HG02973 (cell line): ENCODE measurements at regions not wholly inside any gene's neighbourhood (a gene's known extent, or its start where the extent isn't known, plus 50 kb on each side); places are given as distances from the start of the nearest gene placed in this dataset.
"Not testable (repeated sequence)": the region's sequence is repeated elsewhere in the genome, so short reads cannot be mapped to it uniquely, and the experiment has no call there.

Experiments used
- ATAC-seq: cut with Tn5 transposase; IDR thresholded peaks from one replicate; pipeline ENCODE4 v1.9.1; 2021; ENCODE audit warnings: moderate library complexity; ENCODE audit not compliant: unreplicated experiment

GRCh38 chr1:90864681-90865080 is 147.6 kb upstream of the BARHL2 start:
- ATAC-seq, result no peak

DNA sequence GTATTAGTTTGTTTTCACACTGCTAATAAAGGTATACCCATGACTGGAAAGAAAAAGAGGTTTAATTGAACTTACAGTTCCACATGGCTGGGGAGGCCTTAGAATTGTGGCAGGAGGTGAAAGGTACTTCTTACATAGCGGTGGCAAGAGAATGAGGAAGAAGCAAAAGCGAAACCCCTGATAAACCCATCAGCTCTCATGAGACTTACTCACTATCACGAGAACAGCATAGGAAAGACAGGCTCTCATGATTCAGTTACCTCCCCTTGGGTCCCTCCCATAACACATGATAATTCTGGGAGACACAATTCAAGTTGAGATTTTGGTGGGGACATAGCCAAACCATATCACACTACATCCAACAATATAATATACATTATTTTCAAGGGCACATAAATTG is 145.7 kb upstream of the BARHL2 start:
- no peak for ATAC-seq

DNA sequence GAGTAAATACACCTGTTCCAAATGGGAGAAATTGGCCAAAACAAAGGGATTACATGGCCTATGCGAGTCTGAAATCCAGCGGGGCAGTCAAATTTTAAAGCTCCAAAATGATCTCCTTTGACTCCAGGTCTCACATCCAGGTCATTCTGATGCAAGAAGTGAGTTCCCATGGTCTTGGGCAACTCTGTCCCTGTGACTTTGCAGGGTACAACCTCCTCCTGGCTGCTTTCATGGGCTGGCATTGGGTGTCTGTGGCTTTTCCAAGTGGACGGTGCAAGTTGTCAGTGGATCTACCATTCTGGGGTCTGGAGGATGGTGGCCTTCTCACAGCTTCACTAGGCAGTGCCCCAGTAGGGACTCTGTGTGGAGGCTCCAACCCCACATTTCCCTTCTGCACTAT is 144.3 kb upstream of the BARHL2 start:
- ATAC-seq, result not testable (repeated sequence)

GRCh38 chr1:90856463-90857007 is 139.4 kb upstream of the BARHL2 start:
- no peak for ATAC-seq

DNA sequence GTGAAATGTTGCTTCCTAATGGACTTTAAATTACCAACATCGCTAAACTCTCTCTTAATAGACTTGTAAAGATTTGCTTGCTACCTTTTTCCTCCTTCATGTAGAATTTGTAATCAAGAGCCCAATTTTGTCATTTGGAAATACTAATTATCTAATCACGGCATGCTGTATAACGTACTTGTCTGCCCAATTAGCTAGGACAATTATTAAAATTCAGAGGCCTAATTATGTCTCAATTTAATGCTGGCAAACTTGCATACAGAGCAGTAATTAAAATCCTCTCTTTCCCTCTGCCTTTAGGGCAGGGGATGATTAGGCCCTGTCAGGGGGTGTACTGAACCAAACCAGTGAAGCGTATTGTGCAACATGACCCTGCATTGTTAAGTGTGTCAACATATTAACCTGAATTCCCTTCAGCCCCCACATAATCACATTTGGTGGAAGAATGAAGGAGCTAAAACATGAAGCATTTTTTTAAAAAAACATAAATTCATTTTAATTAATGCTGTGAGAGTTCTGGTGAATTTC is 137.4 kb upstream of the BARHL2 start:
- ATAC-seq, result no peak

DNA sequence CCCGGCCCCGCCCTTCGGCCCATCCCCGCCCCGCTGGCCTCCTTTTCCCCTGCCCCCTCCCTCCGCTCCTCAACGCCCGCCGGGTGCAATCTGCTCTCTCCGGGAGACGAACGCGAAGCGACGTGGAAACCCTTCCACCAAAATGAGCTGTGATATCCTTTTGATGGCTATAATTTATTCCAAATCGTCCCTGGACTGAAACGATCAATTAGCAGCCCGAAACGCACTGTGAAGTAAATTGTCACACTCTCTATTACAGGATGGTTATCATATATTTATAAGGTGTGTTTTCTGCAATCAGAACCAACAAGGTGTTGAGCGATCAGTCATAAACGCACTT is 134.6 kb upstream of the BARHL2 start:
- no peak for ATAC-seq

GRCh38 chr1:90850898-90851710 is 134.0 kb upstream of the BARHL2 start:
- peak; percentile 99 for ATAC-seq

DNA sequence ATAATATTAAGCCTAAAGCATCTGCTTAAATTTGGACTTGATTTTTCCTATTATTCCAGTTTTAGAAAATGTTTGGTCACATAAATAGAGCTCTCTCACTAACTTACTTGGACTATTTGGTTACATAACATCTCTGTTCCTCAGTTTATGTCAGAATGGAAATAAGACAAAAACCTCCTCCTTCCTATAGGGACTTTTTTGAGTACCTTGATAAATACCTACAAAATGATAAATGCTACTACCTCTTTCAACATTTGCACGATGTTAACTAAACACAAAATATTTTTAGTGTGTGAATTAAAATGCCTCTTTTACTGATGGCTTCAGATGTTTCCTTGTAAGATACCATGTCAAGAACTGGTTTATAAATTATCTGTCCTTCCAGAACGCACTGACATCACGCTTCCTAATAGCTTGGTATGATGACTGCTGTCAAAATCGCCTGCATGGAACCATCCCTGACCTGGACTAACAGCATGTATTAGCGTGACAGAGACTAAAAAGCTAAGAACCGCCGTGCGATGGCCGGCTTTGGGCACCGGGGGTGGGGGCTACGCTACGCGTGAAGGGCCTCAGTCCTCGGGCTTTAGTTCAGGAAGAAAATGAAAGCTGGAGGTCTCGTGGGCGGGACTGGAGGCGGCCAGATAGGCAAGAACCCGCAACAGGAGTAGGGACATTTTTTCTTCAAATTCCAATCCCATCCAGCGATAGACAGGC is 133.2 kb upstream of the BARHL2 start:
- ATAC-seq, result no peak

- no peak for ATAC-seq
Measured at GRCh38 chr1:90841473-90841872, 124.4 kb upstream of the BARHL2 start.

- no peak for ATAC-seq
Measured at GRCh38 chr1:90840352-90840751, 123.2 kb upstream of the BARHL2 start.

DNA sequence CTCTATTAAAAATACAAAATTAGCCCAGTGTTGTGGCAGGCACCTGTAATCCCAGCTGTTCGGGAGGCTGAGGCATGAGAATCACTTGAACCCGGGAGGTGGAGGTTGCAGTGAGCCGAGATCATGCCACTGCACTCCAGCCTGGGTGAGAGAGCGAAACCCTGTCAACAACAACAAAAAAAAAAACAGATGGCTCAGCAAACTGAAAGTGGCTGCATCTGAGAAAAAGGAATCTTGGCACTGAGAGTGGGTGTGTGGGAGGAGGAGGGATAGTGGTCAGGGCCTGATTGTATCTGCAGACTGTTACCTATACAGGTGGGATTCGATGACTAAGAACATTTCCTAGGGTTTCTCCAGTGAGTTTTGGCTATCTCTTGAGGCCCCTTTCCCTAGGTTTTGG is 122.2 kb upstream of the BARHL2 start:
- ATAC-seq, result no peak

DNA sequence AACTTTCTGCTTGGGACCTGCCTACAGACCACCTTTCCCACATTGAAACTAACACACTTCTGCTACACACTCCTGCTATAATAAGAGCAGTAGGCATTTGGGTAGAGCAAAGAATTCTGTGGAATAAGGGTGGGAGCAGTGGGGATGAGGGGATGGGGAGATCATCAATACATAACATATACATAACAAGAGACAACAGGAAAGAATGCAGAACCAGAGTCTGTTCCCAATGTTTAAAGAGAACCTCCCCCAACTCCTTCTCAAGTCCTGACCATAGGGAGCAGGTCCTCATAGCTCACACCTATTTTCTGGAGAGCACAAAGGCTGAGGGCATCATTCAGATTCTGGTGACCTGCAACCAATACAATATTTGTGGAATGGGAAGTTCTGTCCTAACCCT is 121.6 kb upstream of the BARHL2 start:
- no peak for ATAC-seq

GRCh38 chr1:90837420-90837819 is 120.3 kb upstream of the BARHL2 start:
- no peak for ATAC-seq

DNA sequence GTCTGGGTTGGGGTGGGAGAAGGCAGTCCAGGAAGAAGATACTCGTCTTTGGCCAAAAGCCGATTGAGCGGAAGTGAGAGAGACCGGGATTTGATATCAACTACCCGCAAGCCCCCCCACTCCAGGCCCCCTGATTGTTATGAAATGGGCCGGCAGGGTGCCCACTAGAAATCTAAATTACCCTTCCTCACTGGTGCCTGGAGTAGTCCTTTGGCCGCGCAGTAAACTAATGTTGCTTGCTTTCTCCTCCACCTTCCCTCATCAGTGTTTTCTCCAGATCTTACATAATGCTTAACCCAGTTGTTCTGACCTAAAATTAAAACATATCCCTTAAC is 119.2 kb upstream of the BARHL2 start:
- ATAC-seq, result no peak

DNA sequence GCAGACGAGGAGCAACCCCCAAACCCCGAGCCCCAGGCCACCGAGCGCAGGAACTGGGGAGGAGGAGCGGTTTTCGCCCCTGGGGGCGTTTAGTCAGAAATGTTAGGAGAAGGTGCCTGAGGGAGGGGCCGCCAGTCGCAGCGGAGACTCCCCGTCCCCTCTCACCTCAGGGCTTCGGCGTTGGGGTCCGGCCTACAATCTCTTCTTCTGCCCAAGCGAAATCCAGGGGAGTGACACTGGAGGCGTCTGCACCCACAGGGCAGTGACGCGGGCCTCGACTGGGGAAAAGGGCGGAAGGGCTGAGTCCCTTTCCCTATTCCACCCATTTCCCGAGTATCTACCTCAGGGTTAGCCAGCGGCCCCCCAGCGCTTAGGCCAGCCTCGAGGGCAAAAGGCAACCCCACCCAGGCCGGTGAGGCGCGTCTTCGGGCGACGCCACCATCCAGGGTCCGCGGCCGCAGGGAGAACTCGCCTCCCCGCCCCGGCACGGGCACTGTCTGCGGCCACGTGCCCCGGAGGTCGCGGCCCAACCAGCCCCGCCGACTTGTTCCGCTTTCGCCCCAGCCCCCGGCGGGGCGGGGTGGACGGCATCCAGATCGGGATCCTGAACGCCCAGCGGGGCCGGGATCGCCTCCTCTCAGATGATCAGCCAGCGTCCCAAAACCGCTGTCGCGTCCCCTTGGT is 118.7 kb upstream of the BARHL2 start:
- ATAC-seq, result no peak

DNA sequence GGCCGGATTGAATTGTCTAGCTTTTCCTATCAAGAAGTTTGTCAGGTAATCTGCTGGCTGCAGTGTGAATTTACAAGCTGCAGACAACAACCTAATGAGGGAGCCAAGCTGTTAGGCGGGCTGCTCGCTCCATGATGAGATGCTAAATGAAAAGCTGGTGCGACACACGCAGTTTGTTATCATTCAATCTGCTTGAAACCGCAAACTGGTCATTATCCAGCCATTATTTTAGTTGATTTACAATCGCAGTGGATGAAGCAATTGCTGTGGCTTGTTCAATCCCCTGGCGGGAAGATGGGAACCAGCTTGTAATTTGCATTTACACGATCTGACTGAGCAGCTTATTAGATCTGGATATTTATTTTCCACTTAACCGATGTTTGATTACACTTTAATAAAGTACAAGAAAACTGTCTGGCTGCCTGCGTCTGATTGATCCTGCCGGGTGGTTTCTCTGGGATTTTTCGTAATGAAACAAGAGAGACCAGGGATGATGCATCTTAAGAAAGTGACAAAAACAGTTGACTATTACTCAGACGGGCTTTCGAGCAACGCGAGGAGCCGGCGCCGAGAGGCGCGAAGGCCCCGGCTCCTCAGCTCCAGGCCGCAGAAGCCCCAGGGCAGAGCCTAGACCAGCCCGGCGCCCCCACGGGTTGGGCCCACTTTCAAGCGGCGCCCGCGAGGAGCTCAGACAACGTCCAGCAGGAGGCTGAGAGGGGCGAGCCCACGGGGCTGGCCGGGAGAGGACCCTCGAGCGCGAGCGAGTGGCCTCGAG is 118.0 kb upstream of the BARHL2 start:
- ATAC-seq, result no peak

DNA sequence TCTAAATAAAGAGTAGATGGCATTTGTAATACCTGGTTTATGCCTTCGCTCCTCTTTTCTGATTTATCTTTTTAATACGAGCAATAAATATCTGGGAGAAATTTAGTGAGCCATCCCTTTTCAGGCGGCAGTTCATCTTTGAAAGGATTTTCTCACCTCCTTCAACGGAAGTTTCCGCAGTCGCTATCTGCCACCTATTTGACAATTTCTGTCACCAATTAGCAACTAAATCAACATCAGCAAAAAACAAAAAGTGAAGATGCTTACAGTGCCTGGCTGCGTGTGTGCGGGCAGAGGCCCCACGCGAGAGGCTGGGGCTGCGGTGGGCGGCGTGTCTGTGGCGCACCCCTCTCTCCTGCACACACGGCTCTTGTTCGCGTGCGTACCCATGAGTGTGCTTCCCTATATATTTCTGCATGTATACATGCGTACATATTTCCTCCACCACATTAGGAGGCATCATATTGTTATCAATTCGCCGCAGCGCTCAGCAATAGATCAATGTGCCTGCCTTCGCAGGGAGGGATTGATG is 117.3 kb upstream of the BARHL2 start:
- ATAC-seq, result no peak

- ATAC-seq, result no peak
Measured at GRCh38 chr1:90833466-90834110, 116.5 kb upstream of the BARHL2 start.

DNA sequence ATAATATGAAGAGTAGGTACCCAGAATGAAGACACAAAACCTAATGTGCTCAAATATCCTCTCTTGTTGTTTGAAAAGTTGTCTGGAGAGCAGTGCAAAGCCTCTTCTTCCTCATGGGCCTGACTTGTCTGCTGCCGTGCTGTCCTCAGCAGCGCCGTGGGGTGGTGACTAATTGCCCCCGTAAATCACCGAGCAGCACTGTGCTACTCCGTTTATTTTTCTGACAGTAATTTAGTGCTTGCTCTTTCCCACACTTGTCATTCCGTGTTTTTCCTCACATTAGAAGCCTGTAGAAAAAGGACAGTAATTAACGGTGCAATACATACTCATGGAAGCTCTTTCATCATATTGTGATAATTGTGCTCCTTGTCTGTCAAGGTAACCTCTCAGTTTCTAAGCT is 114.8 kb upstream of the BARHL2 start:
- no peak for ATAC-seq

GRCh38 chr1:90826834-90827233 is 109.7 kb upstream of the BARHL2 start:
- ATAC-seq, result no peak
